ENCODE measurements at regions not wholly inside any gene's neighbourhood (a gene's known extent, or its start where the extent isn't known, plus 50 kb on each side); places are given as distances from the start of the nearest gene placed in this dataset.

DNA sequence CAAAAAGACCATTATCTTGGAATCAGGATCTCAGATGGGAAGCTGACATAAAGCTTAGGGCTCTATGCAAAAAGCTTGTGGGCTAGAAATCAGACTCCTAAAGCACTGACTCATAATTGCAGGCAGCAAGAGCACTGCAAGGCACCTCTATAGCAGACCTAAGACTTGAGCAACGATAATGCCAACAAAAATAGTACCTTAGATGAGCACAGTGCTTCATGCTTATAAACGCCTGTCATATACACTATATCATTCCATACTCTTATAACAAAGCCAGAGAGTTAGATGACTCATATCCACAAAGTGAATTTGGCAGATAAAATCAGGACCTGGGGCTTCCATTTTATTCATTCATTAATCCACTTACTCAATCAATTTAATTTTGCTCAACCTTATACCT lies 560.8 kb downstream of the MCTP2 start:
- no peak for TF ChIP-seq EZH2 (IDR thresholded peaks at IDR 0.05; ENCODE audit: borderline replicate concordance, low read length)
- TF ChIP-seq CTCF (conservative IDR thresholded peaks at IDR 0.05 in 1 of 2, IDR thresholded peaks at IDR 0.05 in 1 of 2; ENCODE audit: extremely low read depth in 1 of 2, insufficient read depth in 1 of 2, low read depth in 1 of 2, low read length in 2 of 2): no peak
